ENCODE measurements at regions not wholly inside any gene's neighbourhood (a gene's known extent, or its start where the extent isn't known, plus 50 kb on each side); places are given as distances from the start of the nearest gene placed in this dataset.

DNA sequence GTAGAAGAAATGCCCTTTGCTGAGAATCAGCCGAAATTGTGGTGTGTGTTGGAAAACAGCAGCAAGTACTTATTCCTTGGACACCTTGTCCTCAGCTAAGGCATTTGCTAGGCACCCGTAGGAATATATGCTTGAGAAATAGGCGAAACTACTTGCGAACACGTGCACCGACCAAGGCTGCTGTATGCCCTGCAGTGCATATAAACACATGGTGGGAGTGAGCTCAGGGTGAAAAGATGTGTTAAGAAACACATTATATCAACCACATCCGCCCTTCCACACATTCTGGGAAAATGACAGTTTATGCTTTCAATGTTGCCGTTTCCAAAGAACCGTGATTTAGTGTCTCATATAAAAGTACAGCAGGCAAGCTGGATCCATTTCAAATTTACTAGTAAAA, 199.2 kb downstream of the JCAD start:
- TF ChIP-seq POLR2A (IDR thresholded peaks at IDR 0.05) = no peak
- TF ChIP-seq, protein P1, sequence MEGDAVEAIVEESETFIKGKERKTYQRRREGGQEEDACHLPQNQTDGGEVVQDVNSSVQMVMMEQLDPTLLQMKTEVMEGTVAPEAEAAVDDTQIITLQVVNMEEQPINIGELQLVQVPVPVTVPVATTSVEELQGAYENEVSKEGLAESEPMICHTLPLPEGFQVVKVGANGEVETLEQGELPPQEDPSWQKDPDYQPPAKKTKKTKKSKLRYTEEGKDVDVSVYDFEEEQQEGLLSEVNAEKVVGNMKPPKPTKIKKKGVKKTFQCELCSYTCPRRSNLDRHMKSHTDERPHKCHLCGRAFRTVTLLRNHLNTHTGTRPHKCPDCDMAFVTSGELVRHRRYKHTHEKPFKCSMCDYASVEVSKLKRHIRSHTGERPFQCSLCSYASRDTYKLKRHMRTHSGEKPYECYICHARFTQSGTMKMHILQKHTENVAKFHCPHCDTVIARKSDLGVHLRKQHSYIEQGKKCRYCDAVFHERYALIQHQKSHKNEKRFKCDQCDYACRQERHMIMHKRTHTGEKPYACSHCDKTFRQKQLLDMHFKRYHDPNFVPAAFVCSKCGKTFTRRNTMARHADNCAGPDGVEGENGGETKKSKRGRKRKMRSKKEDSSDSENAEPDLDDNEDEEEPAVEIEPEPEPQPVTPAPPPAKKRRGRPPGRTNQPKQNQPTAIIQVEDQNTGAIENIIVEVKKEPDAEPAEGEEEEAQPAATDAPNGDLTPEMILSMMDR (IDR thresholded peaks at IDR 0.05) = no peak
- Histone ChIP-seq H3K9me3 (no peaks in the 10 kb centered on the region), H3K4me3 (no peak overlapping the region), H3K36me3 (ENCODE audit: low read depth, missing control alignments) (no peaks in the 10 kb centered on the region), H3K4me1 (peaks cover 8% of the 10 kb centered on the region), H3K27me3 (no peaks in the 10 kb centered on the region), H3K27ac (no peak overlapping the region)
- WGBS, 2 donors = 56 to 72% methylated on average over 9 of the region's 9 CpGs
- DNase-seq = no peak
- intact Hi-C loops (cut with DNase I; ENCODE audit: low total_unique reads) = no loop called here

DNA sequence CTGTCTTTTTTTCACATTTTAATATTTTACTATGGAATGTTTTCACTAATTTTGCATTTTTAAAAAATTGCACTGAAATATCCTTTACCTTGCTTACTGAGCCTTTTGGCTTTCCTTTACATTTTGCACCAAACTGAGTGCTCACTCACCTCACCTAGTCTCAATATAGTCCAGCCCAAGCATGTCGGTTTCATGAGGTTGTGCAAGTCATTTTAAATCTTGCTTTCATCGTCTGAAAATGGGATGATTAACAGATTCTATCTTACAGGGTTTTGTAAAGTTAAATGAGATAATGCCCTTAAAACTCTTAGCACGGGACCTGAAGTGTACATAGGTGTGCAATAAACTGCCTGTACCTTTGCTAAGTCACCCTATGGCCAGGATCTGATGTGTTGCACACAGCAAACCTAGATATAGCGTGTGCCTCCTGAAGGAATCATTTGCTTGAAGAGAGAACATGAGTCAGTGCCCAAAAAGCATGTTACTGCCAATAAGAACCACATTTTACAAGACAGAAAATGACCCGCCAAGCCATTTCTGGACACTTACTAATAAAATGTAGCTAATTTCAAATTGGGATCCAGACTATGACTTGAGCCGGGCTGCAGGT, 199.8 kb downstream of the JCAD start:
- Histone ChIP-seq H3K4me1 (peaks cover 8% of the 10 kb centered on the region), H3K27ac (no peak overlapping the region)
- DNase-seq = no peak

DNA sequence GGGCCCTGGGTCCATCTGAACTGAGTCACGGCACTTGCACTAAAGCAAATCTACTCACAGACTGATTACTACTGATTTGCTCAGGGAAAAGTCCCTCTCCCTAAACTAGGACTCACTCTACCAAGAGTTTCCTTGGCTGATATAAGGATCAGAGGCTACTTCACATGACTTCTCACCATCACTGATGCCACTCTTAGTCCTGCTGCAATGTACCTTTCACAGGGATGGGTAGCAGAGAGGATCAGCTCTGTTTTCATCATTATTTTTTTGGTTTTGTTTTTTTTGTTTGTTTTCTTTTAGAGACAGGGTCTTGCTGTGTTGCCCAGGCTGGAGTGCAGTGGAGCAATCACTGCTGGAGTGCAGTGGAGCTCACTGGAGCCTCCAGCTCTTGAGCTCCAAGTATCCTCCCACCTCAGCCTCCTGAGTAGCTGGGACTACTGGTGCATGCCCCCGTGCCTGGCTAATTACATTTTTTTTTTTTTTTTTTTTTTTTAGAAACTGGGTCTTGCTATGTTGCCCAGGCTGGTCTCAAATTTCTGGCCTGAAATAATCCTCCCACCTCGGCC, 200.6 kb downstream of the JCAD start:
- Histone ChIP-seq H3K4me3 (no peak overlapping the region), H3K27ac (no peak overlapping the region), H3K9me3 (no peaks in the 10 kb centered on the region), H3K36me3 (ENCODE audit: low read depth, missing control alignments) (no peaks in the 10 kb centered on the region), H3K27me3 (no peaks in the 10 kb centered on the region), H3K4me1 (peaks cover 8% of the 10 kb centered on the region)
- DNase-seq = no peak
- TF ChIP-seq, protein P1 (IDR thresholded peaks at IDR 0.05) = peak in 1 of 3 experiments; percentile 21
- no peak for TF ChIP-seq POLR2A (IDR thresholded peaks at IDR 0.05)
- WGBS, 2 donors = 64 to 77% methylated on average over 3 of the region's 3 CpGs
- intact Hi-C loops (cut with DNase I; ENCODE audit: low total_unique reads) = no loop called here

More for the DNA sequence above, 199.8 kb downstream of the JCAD start:
- Histone ChIP-seq H3K9me3 (no peaks in the 10 kb centered on the region), H3K4me3 (no peak overlapping the region), H3K36me3 (ENCODE audit: low read depth, missing control alignments) (no peaks in the 10 kb centered on the region), H3K27me3 (no peaks in the 10 kb centered on the region)
- intact Hi-C loops (cut with DNase I; ENCODE audit: low total_unique reads) = no loop called here
- WGBS, 2 donors = 84 to 92% methylated on average over 6 of the region's 6 CpGs
- TF ChIP-seq POLR2A (IDR thresholded peaks at IDR 0.05) = no peak
- TF ChIP-seq, protein P1 (IDR thresholded peaks at IDR 0.05) = no peak

DNA sequence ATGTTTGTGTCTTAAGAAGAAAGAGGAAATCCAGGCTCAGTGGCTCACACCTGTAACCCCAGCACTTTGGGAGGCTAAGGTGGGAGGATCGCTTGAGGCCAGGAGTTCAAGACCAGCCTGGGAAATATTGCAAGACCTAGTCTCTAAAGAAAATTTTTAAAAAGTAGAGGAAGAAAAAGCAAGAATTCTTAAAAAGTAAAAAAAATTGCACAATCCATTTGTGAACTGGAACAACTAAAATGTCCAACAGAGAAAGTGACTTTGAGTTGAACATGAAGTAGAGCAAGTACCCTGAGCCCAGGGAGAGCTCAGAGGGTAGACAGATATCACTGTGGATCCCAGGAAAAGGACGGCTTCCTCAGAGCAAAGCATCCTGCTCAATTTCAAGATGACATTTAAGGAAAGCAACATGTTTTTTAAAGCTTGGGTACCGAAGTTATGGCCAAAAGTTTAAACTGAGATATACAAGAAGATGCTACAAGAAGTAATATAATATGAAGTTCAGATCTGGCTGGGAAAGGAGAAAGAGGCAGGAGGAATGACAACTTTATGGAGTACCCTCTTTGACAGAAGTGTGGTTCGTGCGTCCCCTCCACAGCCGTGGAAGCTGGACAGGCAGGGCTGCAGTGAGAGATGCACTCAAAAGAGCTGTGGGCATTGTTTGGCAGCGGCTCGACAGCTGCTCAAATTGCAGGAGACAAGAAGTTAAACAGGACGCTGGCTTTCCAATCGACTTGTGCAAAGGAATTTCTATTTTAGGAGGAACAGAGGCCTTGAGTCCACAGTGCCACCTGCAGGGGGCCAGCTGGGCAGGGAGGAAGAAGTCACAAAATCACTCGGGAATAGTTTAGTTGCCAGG, 201.3 kb downstream of the JCAD start:
- WGBS, 2 donors = 35 to 36% methylated on average over 11 of the region's 11 CpGs
- H3K27ac ChIP-seq = peak overlapping the region in 1 of 2 donors; percentile 39
- H3K4me1 ChIP-seq = peaks cover 8% of the 10 kb centered on the region
- H3K27me3 ChIP-seq = no peaks in the 10 kb centered on the region
- peak; percentile 75 for DNase-seq
- no peak overlapping the region for H3K4me3 ChIP-seq
- intact Hi-C loops (cut with DNase I; ENCODE audit: low total_unique reads) = no loop called here
- H3K36me3 ChIP-seq (ENCODE audit: low read depth, missing control alignments) = no peaks in the 10 kb centered on the region
- no peaks in the 10 kb centered on the region for H3K9me3 ChIP-seq
- TF ChIP-seq POLR2A (IDR thresholded peaks at IDR 0.05) = no peak
- TF ChIP-seq, protein P1 (IDR thresholded peaks at IDR 0.05) = peak; percentile 56 to 74 (median 68)
